Neural cell (in vitro differentiated cells): ENCODE measurements at regions not wholly inside any gene's neighbourhood (a gene's known extent, or its start where the extent isn't known, plus 50 kb on each side); places are given as distances from the start of the nearest gene placed in this dataset.

Experiments used
- EP300 ChIP-seq: fragments of 450-650 bp; conservative IDR thresholded peaks from 2 replicates; pipeline ENCODE4 v1.6.1; 2014; ENCODE audit warnings: antibody characterized with exemption, mild to moderate bottlenecking, moderate library complexity; ENCODE audit not compliant: poor library complexity, severe bottlenecking
- EZH2 ChIP-seq: fragments of 200-600, 300-800 bp; shearing (Covaris generic), sonication (generic); IDR thresholded peaks from 2 replicates; pipeline ENCODE4 v1.6.1; 2014; ENCODE audit warnings: antibody characterized with exemption, low read length, borderline replicate concordance, mild to moderate bottlenecking; ENCODE audit not compliant: insufficient read depth, poor library complexity, severe bottlenecking
- MXI1 ChIP-seq: fragments of 450-650 bp; conservative IDR thresholded peaks from 2 replicates; pipeline ENCODE4 v1.6.1; 2014; ENCODE audit warnings: antibody characterized with exemption, mild to moderate bottlenecking; ENCODE audit not compliant: poor library complexity, severe bottlenecking
- POLR2AphosphoS5 ChIP-seq: IDR thresholded peaks from 2 replicates; pipeline ENCODE4 v1.6.1; 2012
- RAD21 ChIP-seq: fragments of 450-650 bp; conservative IDR thresholded peaks from 2 replicates; pipeline ENCODE4 v1.6.1; 2014; ENCODE audit warnings: antibody characterized with exemption, mild to moderate bottlenecking, moderate library complexity
- REST ChIP-seq: IDR thresholded peaks from 2 replicates; pipeline ENCODE4 v1.6.1; 2012; ENCODE audit warnings: borderline replicate concordance
- SMC3 ChIP-seq: fragments of 450-650 bp; conservative IDR thresholded peaks from 2 replicates; pipeline ENCODE4 v1.6.1; 2014; ENCODE audit warnings: antibody characterized with exemption, mild to moderate bottlenecking, moderate library complexity; ENCODE audit not compliant: poor library complexity
- TAF1 ChIP-seq: IDR thresholded peaks from 2 replicates; pipeline ENCODE4 v1.6.1; 2012; ENCODE audit warnings: low read depth
- TF ChIP-seq, protein P1 (sequence below): fragments of 450-650 bp; IDR thresholded peaks from 2 replicates; pipeline ENCODE4 v1.5.1; 2014; ENCODE audit warnings: antibody characterized with exemption, mild to moderate bottlenecking, moderate library complexity; ENCODE audit not compliant: poor library complexity, severe bottlenecking

- TF ChIP-seq MXI1 = no peak
- TF ChIP-seq, protein P1, sequence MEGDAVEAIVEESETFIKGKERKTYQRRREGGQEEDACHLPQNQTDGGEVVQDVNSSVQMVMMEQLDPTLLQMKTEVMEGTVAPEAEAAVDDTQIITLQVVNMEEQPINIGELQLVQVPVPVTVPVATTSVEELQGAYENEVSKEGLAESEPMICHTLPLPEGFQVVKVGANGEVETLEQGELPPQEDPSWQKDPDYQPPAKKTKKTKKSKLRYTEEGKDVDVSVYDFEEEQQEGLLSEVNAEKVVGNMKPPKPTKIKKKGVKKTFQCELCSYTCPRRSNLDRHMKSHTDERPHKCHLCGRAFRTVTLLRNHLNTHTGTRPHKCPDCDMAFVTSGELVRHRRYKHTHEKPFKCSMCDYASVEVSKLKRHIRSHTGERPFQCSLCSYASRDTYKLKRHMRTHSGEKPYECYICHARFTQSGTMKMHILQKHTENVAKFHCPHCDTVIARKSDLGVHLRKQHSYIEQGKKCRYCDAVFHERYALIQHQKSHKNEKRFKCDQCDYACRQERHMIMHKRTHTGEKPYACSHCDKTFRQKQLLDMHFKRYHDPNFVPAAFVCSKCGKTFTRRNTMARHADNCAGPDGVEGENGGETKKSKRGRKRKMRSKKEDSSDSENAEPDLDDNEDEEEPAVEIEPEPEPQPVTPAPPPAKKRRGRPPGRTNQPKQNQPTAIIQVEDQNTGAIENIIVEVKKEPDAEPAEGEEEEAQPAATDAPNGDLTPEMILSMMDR = no peak
- no peak for TF ChIP-seq POLR2AphosphoS5
- no peak for TF ChIP-seq REST
- no peak for TF ChIP-seq EZH2
- no peak for TF ChIP-seq EP300
- no peak for TF ChIP-seq RAD21
- TF ChIP-seq SMC3 = no peak
- no peak for TF ChIP-seq TAF1
These were observed 52.4 kb upstream of the SSX2IP start for GRCh38 chr1:84742653-84743052.
